Stimulated activated memory B cell treated with anti-CD40 and anti-IgM and Interleukin-4, amounts not matched to agents 10 μg/mL and 1 μg/mL and 100 μg/mL, for 72 hours (primary cell): ENCODE measurements at regions not wholly inside any gene's neighbourhood (a gene's known extent, or its start where the extent isn't known, plus 50 kb on each side); places are given as distances from the start of the nearest gene placed in this dataset.

Experiments
- ATAC-seq: fragments of 150-1000 bp; cut with Tn5 transposase; 2 replicates; pipeline ENCODE4 v1.10.0; 2021
- H3K27ac Mint-ChIP-seq: one replicate; pipeline ENCODE4 v1.8.0; 2022; ENCODE audit warnings: mild to moderate bottlenecking, mixed read lengths
- H3K27me3 Mint-ChIP-seq: one replicate; pipeline ENCODE4 v1.8.0; 2022; ENCODE audit warnings: mixed read lengths
- H3K36me3 Mint-ChIP-seq: one replicate; pipeline ENCODE4 v1.8.0; 2022; ENCODE audit warnings: mixed read lengths
- H3K4me1 Mint-ChIP-seq: one replicate; pipeline ENCODE4 v1.8.0; 2022; ENCODE audit warnings: mixed read lengths
- H3K4me3 Mint-ChIP-seq: one replicate; pipeline ENCODE4 v1.8.0; 2022; ENCODE audit warnings: mild to moderate bottlenecking, moderate library complexity, mixed read lengths
- H3K9me3 Mint-ChIP-seq: one replicate; pipeline ENCODE4 v1.8.0; 2022; ENCODE audit warnings: mixed read lengths

DNA sequence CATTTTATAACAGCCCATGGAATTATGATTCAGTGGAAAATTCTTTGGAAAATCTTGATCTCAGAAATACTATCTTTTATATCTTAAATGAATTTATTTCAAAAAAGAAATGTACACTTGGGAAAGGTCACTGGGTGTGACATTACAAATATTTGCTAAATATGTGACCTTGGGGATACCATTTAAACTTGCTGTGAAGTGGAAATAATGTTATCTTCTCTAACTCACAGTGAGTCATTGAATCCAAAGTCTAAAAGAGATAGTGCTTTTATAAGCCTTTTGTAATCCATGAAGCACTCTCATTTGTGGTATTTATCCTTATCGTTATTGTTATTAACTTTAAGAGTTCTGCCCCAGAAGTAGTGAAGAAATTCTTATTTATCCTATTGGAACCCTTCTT, 289.8 kb upstream of the SEMA6D start:
- peaks cover 3% of the 10 kb centered on the region for H3K9me3 Mint-ChIP-seq
- no peak overlapping the region for H3K4me3 Mint-ChIP-seq
- no peaks in the 10 kb centered on the region for H3K4me1 Mint-ChIP-seq

DNA sequence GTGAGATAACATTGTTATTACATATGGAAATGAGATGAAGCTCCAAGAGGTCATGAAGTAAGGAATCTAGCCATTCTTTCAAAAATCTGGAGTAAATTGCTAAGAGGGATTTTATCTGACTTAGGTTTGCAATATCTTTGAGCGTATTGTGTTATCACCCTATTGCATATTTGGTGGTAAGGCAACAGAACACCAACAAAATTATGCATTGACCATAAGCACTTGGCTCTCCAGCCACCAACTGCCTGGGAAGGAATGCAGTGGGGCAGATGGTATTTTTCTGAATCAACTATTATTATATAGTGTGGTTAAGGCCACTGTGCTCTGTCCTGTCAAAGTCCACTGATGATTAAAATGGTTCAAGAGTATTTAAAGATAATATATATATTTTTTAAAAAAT, 287.9 kb upstream of the SEMA6D start:
- peaks cover 6% of the 10 kb centered on the region for H3K9me3 Mint-ChIP-seq
- H3K27ac Mint-ChIP-seq, result no peak overlapping the region
- ATAC-seq, result no peak
- no peaks in the 10 kb centered on the region for H3K27me3 Mint-ChIP-seq
- H3K4me3 Mint-ChIP-seq, result no peak overlapping the region
- H3K4me1 Mint-ChIP-seq, result no peaks in the 10 kb centered on the region
- H3K36me3 Mint-ChIP-seq, result no peaks in the 10 kb centered on the region

More for the DNA sequence above, 289.8 kb upstream of the SEMA6D start:
- no peak for ATAC-seq
- Mint-ChIP-seq H3K27me3 (no peaks in the 10 kb centered on the region), H3K36me3 (no peaks in the 10 kb centered on the region), H3K27ac (no peak overlapping the region)

DNA sequence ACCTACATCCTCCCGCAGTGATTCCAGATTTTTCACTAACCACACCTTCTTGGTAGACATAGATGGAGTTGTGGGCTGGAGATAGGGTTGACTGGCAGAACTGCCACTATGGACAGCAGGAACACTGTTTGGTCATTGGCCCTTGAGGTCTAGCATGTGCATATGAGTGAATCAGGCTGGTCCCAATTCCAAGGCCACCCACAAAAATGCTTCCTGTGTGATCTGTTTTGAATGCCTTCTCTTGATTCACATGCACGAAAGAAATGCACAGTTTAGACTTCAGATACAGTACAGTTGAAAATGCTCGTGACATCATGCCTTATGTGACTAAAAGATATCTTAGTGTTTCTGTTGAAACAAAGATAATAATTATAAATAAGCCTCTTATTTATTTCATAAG, 285.8 kb upstream of the SEMA6D start:
- H3K27ac Mint-ChIP-seq, result no peak overlapping the region
- no peaks in the 10 kb centered on the region for H3K4me1 Mint-ChIP-seq
- H3K27me3 Mint-ChIP-seq, result no peaks in the 10 kb centered on the region
- ATAC-seq, result no peak
- no peaks in the 10 kb centered on the region for H3K36me3 Mint-ChIP-seq
- no peak overlapping the region for H3K4me3 Mint-ChIP-seq
- H3K9me3 Mint-ChIP-seq, result peaks cover 6% of the 10 kb centered on the region

DNA sequence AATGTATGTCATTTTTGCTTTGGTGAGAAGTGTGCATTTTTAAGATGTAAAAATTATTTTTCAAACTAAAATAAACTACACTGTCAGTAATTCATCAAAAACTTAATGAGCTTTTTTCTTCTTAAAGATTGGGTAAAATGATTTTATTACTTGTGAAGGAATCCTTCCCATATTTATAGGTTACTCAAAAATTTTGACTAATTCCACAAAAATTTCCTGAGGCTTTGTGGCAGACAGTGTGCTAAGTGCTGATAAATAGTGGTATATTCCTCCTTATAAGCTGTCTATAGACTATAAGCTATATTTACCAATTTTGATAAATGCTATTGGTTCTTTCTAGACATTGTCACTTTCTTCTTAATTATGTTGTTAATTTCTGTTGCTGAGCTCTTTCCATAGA, 284.5 kb upstream of the SEMA6D start:
- Mint-ChIP-seq H3K27me3 (no peaks in the 10 kb centered on the region), H3K4me1 (no peaks in the 10 kb centered on the region), H3K27ac (no peak overlapping the region), H3K9me3 (peaks cover 6% of the 10 kb centered on the region), H3K4me3 (no peak overlapping the region), H3K36me3 (no peaks in the 10 kb centered on the region)
- no peak for ATAC-seq

DNA sequence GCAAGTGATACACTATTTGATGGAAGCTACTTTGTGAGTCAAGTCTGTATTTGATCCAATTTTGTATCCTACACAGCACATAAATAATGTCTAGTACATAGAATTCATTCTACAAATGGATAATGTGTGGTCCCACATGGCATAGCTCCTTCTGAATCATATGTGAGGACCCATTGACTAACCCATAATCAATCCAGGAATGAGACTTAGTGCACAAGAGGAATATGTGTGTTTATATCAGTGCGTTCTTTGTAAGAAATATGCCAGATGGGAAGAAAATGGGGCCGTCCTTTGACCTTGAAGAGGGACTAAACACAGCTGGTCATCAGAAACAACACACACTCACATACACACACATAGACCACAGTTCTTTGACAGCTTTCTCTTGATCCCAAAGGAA, 282.7 kb upstream of the SEMA6D start:
- no peak for ATAC-seq
- Mint-ChIP-seq H3K27ac (no peak overlapping the region), H3K36me3 (no peaks in the 10 kb centered on the region), H3K4me1 (no peaks in the 10 kb centered on the region), H3K9me3 (peaks cover 2% of the 10 kb centered on the region), H3K27me3 (no peaks in the 10 kb centered on the region), H3K4me3 (no peak overlapping the region)

DNA sequence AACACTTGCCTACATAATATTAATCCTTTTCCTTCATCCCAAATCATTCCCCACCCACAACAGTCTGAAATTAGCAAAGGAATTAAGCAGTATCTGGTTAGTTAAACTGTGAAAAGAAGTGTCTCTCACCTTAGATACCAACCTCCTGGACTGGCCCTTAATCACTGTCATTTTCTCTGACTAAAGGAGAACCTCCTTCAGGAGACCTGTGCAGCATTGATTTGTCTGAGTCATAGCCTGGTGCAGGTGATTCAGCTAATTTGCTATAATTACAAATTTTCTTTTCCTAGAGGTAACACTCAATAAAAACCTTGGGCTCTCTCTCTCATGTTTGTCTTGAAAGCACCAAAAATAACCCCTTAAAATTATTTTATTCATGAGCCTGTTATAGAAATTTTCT, 279.8 kb upstream of the SEMA6D start:
- H3K4me3 Mint-ChIP-seq, result no peak overlapping the region
- H3K4me1 Mint-ChIP-seq, result no peaks in the 10 kb centered on the region
- H3K9me3 Mint-ChIP-seq, result peaks cover 6% of the 10 kb centered on the region
- no peaks in the 10 kb centered on the region for H3K27me3 Mint-ChIP-seq
- ATAC-seq, result no peak
- H3K36me3 Mint-ChIP-seq, result no peaks in the 10 kb centered on the region
- no peak overlapping the region for H3K27ac Mint-ChIP-seq

DNA sequence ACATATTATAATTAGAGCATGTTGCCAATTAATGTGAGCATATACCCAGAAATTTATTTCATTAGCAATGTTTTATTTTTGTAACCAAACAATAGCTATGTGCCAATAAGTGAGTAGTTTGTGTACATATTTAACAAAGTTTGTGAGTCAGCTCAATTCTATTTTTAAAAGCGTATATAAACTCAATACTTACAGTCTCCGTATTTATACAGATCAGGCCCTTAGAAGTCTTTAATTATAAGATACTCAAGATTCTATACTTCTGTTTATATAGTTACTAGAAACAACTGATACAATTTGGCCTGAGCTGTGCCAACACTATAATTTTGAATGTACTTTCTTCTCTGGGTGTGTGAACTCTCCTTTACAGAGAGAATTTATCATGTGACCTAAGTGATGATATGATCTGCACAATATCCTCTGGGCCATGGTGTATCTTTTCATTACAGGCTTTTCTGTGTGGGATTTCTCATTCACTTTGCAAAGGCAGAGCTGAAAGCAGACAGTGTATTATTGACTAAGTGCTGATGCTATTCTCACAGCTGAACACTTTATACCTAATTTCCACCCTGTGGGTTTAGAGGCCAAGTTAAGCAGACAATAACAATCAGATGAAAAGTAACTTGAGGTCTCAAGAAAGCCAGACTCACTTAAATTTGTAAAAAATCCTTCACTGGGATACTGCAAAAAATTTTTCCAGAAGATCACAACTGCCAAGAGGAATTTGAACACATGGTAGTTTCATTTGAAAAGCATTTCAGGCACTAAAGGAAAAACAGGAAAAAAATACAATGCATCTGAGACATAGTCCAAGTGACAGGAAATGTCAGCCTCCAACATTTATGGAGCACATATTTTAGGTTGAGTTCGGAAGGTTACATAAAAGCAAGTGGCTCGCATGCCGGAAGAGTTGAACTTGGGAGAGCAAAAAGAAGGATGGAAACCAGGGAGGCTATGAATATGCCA, 277.9 kb upstream of the SEMA6D start:
- H3K27me3 Mint-ChIP-seq, result no peaks in the 10 kb centered on the region
- H3K4me3 Mint-ChIP-seq, result no peak overlapping the region
- H3K9me3 Mint-ChIP-seq, result peaks cover 4% of the 10 kb centered on the region
- no peaks in the 10 kb centered on the region for H3K36me3 Mint-ChIP-seq
- no peak for ATAC-seq
- H3K4me1 Mint-ChIP-seq, result no peaks in the 10 kb centered on the region
- no peak overlapping the region for H3K27ac Mint-ChIP-seq

DNA sequence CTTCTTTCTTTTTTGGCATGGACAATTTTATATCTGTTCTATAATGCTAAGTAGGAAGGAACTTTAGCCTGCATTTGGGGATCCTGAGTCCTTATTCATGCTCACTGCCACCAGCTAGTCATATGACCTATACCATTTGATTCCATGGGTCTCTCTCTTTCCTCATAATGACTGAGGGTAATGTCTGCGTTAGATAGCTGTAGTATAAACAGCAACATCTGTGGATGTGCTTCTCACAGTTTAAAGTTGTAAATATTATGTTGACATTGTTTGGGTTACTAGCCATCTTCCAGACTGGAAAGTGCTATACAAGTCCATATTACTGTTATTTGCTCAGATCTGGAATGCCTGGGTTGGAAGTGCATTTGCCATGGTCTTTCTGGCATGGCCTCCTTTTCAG, 274.9 kb upstream of the SEMA6D start:
- Mint-ChIP-seq H3K27ac (no peak overlapping the region), H3K4me3 (no peak overlapping the region), H3K4me1 (no peaks in the 10 kb centered on the region)

DNA sequence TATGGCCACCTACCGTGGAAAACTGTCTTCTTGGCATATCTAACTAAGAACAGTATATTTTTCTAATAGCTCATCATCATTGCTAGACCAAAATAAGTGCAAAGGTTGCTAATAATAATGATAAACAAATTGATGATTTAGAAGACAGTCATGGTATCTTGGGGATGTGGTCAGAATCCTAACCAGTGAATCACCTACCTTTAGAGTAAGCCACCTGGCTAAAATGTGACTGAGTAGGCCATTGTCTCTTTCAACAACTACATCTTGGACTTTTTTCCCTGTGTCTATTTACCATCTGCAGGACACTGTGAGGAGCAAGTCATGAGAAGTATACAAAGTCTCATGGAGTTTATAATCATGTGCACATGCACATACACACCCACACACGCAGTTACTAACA, 273.5 kb upstream of the SEMA6D start:
- Mint-ChIP-seq H3K4me3 (no peak overlapping the region), H3K36me3 (no peaks in the 10 kb centered on the region), H3K27ac (no peak overlapping the region), H3K27me3 (no peaks in the 10 kb centered on the region), H3K9me3 (peaks cover 11% of the 10 kb centered on the region), H3K4me1 (no peaks in the 10 kb centered on the region)
- ATAC-seq, result no peak

More for the DNA sequence above, 274.9 kb upstream of the SEMA6D start:
- no peaks in the 10 kb centered on the region for H3K27me3 Mint-ChIP-seq
- no peak for ATAC-seq
- H3K36me3 Mint-ChIP-seq, result no peaks in the 10 kb centered on the region
- peaks cover 11% of the 10 kb centered on the region for H3K9me3 Mint-ChIP-seq

DNA sequence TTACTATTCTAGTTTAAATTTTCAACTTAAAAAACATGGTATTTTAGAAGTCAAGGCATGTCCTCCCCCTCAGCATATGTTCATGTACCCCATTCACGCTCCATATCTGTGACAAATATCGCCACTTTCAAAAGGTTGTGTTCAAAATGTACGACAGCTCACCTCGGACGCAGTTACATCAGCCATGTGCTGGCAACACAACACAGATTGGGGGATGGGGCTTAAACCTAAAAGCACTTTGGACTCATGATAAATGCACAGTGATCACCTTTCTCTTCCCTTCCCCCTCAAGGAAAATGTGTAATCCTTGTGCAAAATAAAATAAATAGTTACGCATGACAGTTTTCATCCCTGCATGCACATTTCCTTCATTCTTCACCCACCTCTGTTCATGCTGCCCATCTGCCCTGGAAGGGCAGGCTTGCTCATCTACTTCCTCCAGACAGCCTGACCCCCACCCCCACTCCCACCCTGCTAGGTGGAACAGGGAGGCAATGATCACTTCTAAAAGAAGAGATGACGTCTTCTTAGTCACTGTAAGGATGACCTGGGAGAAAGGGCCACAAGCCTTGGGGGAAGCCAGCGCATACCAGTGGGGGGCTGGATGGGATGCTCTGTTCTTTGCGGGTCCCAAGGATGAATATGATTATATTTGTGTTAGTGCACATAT, 271.4 kb upstream of the SEMA6D start:
- Mint-ChIP-seq H3K9me3 (peaks cover 7% of the 10 kb centered on the region), H3K36me3 (no peaks in the 10 kb centered on the region), H3K27me3 (no peaks in the 10 kb centered on the region), H3K4me1 (no peaks in the 10 kb centered on the region), H3K4me3 (no peak overlapping the region), H3K27ac (no peak overlapping the region)
- ATAC-seq, result no peak

DNA sequence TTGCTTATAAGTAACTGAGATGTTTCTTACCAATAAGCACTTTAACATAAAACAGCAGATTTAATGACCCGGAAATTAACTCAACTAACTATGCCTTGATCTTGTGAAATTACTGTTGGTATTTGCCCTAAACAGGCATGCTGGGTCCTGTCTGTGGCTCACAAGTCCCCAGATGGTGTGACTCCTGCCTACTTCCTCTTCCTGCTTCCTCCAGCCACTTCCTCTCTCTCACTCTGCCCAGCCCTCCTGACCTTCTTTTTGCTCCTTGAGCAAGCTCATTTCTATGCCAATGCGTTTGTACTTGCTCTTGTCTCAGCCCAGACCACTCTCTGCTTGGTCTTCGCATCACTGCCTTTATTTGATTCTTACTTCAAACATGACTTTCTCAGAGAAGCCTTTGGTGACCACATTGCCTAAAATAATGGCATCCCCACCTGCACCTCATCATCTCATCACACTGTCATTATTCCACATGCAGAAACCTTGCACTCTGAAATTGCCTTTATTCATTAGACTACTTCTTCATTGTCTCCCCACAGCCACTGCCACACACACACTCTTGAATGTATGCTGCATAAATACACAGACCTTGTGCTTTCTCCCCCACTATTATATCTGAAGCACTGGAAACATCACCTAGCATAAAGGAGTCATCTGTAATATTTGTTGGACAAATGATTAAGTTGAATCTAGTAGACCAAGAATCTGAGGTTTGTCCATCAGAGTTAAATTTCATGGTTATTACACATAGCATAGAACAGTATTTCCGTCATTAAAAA, 256.3 kb upstream of the SEMA6D start:
- no peaks in the 10 kb centered on the region for H3K27me3 Mint-ChIP-seq
- peaks cover 7% of the 10 kb centered on the region for H3K4me1 Mint-ChIP-seq
- no peak overlapping the region for H3K27ac Mint-ChIP-seq
- peaks cover 6% of the 10 kb centered on the region for H3K9me3 Mint-ChIP-seq
- H3K4me3 Mint-ChIP-seq, result no peak overlapping the region
- H3K36me3 Mint-ChIP-seq, result no peaks in the 10 kb centered on the region
- no peak for ATAC-seq

DNA sequence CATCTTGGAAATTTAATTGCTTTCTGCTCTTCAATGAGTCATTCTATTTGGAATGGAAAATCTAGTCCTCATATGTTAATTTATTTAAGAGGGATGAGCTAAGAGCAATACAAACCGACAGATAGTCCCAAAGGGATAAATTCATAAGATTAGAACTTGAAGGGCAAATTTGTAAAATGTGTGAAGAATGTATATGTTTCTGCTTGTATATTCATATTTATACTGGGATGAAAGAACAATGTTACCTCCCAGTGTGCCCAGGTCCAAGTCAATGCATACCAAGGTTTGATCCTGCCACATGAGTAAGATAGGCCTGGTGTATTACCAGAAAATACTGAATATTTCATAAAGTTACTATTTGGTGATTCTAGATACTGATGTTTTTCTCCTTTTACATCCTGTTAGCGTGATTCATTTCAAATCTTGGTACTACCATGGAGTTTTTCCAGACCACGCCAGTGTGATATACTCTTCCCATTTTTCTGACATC, 255.6 kb upstream of the SEMA6D start:
- Mint-ChIP-seq H3K36me3 (no peaks in the 10 kb centered on the region), H3K4me1 (peaks cover 7% of the 10 kb centered on the region), H3K27me3 (no peaks in the 10 kb centered on the region), H3K4me3 (no peak overlapping the region), H3K27ac (no peak overlapping the region), H3K9me3 (peaks cover 6% of the 10 kb centered on the region)
- no peak for ATAC-seq

DNA sequence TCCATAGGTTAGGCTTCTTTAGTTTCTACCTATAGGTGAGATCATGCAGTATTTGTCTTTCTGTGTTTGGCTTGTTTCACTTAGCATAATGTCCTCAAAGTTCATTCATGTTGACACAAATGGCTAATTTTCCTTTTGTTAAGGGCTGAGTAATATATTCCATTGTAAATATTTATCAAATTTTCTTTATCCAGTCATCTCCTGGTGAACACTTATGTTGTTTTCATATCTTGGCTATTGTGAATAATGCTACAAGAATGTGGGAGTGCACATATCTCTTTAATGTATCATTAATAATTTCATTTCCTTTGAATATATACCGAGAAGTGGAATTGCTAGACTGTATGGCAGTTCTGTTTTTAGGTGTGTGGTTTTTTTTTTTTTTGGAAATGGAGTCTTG, 250.9 kb upstream of the SEMA6D start:
- H3K36me3 Mint-ChIP-seq, result no peaks in the 10 kb centered on the region
- H3K4me3 Mint-ChIP-seq, result no peak overlapping the region
- H3K27me3 Mint-ChIP-seq, result no peaks in the 10 kb centered on the region
- no peak for ATAC-seq
- H3K27ac Mint-ChIP-seq, result no peak overlapping the region
- no peaks in the 10 kb centered on the region for H3K9me3 Mint-ChIP-seq
- H3K4me1 Mint-ChIP-seq, result no peaks in the 10 kb centered on the region

DNA sequence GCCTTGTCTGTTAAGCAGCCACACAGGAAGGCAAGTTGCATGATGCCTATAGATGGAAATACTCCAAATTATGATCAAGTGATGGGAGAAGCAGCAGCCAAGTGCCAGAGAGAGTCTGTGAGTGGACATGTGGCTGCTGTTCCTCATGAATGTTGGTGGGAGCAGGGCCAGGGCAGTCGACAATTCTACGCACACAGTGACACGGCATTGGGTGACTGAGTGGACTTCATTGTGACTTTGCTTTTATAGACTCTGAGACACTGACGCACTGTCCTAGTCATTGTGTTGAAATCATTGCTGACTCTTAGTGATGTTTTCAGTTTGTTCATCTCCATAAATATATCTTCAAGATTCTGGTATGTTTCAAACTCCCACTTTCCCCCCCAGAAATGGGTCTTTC, 246.3 kb upstream of the SEMA6D start:
- Mint-ChIP-seq H3K27me3 (no peaks in the 10 kb centered on the region), H3K36me3 (no peaks in the 10 kb centered on the region), H3K27ac (no peak overlapping the region), H3K4me3 (no peak overlapping the region), H3K4me1 (no peaks in the 10 kb centered on the region), H3K9me3 (no peaks in the 10 kb centered on the region)
- no peak for ATAC-seq

DNA sequence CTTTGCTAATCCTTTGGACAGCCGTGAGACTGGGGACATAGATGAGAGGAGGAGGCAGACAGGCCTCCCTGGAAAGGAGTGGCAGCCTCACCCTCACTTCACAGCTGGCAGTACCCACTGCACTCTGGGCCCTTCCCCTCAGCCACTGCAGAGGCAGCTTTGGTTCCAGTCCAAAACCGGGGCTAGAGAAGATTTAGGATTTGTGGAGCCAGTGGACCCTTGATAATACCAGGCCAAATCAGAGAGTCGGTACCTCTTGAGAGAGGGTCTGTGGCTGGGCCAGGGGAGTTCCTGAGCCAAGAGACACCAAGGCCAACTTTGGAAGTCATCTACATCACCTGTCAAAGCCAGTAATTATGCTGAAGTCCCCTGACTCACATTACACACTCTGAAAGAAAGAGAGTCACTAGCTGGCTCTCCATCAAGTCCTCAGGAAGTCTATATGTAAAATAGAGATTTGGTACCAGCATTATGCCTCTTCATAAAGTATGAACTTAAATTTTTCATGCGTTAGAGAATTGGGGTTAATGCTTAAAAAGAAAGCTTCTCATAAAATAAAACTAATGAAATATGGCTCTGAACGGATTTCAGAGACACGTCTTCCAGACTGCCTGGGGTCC, 244.1 kb upstream of the SEMA6D start:
- H3K27me3 Mint-ChIP-seq, result no peaks in the 10 kb centered on the region
- no peak overlapping the region for H3K27ac Mint-ChIP-seq
- H3K36me3 Mint-ChIP-seq, result no peaks in the 10 kb centered on the region
- ATAC-seq, result no peak
- H3K9me3 Mint-ChIP-seq, result no peaks in the 10 kb centered on the region
- no peaks in the 10 kb centered on the region for H3K4me1 Mint-ChIP-seq
- H3K4me3 Mint-ChIP-seq, result no peak overlapping the region
